SK-MEL-5 (cell line): ENCODE measurements at regions not wholly inside any gene's neighbourhood (a gene's known extent, or its start where the extent isn't known, plus 50 kb on each side); places are given as distances from the start of the nearest gene placed in this dataset.

Experiments
- DNase-seq: peaks from one replicate; pipeline ENCODE4 v3.0.0-alpha.2; 2016; ENCODE audit warnings: low read depth, low spot score
- in situ Hi-C: cut with HindIII; loops from 2 replicates; pipeline ENCODE4 v1.10.0; 2016; ENCODE audit warnings: low sequenced_read_pairs, high pct_unique_total_duplicates, low pct_unique_long_range_greater_than_20kb

DNA sequence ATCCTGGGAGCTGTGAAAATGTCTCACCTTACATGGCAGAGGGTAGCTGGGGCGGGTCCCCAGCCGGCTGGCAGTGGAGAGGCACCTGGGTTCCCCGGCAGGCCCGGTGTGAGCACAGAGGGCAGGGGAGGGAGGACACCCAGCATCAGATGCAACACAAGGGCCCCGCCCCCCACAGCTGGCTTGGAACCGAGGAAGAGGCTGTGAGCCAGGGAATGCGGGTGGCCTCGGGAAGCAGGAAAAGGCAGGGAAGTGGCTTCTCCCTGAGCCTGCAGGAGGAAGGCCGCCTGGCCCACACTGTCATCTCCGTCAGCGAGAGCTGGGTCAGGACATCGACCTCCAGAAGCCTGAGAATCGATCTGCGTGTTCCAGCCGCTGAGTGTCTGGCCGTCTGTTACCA, 87.3 kb downstream of the SIK1 start:
- DNase-seq, result no peak

DNA sequence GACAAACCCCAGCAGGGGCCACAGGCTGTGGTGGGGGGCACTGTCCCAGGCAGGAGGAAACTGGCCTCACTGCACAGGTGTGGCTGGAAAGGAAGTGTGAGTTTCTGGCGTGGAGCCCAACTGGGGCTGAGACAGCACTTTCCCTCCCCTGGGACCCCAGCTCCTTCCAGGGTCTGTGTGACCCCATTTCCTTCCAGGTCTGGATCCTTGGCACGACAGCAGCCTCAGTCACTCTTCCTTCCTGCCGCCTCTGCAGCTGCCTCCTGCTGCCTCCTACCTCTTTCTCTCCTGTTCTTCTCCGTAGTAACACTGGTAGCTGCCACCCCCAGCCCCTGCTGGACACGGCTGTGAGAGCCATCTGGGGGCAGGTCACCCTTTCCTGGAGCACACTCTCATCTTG, 88.0 kb downstream of the SIK1 start:
- DNase-seq, result no peak
- in situ Hi-C loops, result no loop called here

More for the DNA sequence above, 87.3 kb downstream of the SIK1 start:
- in situ Hi-C loops, result no loop called here

DNA sequence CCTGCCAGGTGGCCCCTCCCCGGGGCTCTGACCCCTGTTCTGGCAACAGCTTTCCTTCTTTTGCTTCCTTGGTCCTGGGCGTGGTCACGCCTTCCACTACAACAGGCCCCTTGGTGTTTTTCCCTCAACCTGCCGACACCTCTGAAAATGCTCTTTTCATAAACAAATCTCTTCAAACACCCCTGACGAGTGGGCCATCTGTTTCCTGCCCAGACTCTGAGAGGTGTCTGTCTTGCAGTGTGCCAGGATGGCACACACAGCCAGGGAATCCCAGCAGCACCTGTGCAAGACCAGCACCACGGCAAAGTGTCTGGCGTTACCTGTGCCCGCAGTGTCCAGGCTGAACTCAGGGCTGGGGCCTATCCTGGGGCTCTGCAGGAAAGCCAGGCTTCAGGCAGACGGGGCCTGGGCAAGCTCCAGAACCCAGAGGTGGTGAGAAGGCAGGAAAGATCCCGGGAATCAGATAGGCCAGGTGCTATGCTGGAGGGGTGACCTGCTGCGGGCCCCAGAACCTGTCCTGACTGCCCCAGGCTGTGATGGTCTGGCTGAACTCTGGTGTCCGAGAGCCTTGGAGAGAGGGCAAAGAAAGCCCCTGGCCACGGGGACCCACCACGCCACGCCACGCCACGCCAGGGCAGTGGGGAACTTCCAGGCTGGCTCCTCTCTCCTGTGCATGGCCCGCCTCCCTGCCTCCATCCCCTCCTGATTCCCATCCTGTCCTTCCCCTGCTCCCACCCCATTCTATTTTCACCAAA, 88.9 kb downstream of the SIK1 start:
- DNase-seq, result no peak
- in situ Hi-C loops, result no loop called here

DNA sequence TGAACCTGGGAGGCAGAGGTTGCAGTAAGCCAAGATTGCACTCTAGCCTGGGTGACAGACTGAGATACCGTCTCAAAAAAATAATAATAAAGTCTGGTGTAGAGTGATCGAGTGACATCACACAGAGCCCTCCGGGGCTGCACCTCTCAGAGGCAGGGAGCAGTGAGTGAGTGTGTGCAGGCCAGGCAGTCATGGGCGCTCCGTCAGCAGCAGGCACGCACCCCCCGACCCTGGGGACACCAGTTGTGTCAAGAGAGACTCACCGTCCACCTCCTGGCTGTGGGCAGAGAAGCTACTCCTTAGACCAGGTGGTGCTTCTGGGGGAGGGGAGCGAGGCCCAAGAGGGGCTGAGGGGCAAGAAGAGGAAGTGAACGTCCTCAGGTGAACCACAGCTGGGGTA, 91.8 kb downstream of the SIK1 start:
- in situ Hi-C loops, result no loop called here
- no peak for DNase-seq

DNA sequence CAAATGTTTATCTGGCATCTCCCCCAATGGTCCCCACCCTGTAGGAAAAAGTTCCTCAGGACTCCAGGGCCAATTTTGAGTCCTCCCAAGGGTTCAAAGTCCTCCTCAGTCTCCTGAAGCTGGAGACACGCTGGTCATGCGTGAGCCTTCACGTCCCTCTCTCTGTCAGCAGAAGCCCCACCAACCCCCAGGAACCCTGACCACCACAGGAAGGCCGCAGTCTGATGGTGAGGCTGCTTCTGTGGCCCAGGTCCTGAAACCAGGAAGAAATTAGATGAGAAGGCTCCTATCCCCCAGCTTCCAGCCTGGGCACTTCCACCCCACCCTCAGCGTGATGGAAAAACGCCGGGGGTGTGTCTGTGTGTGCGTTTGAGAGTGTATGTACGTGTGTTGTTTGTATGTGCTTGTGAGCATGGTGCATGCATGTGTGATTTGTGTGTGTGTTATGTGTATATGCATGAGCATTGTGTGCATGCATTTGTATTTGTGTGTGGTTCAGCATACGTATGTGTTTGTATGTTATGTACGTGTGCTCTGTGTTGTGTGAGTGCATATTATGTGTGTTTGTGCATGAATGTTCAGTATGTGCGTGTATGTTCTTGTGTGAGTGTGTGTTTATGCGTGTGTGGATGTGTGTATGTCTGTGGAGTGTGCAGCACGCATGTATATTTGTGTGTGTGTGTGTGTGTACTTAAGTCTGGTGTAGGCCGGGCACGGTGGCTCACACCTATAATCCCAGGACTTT, 92.5 kb downstream of the SIK1 start:
- in situ Hi-C loops, result no loop called here

DNA sequence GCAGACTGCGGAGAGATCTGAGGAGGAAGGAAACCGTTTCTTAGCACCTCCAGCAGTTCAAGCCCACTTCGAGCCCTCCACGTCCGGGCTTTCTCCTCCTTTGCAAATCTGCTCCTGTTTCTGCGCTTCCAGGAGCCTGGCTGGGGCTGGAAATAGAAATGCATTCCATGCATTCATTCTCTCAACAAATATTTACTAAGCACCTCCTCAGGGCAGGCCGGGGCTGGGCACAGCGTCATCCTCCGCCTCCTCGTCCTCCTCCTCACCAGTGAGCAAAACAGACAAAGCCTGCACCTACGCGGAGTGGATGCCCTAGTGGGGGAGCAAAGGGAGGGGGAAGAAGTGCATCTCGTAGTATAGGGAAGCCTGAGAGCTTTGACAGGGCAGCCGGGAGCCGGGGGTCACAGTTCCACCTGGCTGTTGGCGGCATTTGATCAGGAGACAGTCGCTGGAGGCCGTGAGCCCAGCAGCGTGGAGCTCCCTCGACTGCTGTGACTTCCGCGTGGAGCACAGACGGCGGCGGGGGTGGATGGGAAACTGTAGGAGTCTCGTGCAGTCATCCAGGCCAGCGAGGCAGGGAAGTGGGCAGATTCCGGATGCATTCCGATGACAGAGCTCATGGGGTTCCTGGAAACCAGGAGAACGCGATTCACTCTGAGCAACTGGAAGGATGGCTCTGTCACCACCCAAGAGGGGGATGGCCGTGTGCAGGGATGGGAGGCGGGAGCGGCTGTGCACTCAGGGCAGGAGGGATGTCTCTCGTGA, 93.5 kb downstream of the SIK1 start:
- in situ Hi-C loops, result no loop called here
- no peak for DNase-seq

More for the DNA sequence above, 92.5 kb downstream of the SIK1 start:
- DNase-seq, result no peak

DNA sequence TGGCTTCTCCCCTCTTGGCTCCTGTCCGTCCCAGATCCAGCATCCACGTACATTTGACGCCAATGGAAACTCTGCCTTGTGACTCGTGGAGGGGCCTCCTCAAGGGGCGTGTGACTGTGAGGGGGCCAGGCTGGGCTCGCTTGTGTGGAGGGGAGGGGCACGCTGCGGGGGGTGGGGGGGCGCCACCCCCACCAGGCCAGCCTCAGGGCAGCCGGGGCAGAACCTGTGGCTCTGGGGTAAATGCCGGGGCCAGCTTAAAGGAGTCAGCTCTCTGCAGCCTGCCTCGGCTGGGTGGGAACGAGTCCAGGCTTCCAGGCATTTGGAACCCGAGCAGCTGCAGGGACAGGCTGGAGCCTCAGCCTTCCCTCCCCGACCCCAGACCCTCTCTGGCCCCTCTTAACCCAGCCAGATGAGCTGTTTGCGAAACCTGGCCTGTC, 94.1 kb downstream of the SIK1 start:
- no peak for DNase-seq
- in situ Hi-C loops, result no loop called here

DNA sequence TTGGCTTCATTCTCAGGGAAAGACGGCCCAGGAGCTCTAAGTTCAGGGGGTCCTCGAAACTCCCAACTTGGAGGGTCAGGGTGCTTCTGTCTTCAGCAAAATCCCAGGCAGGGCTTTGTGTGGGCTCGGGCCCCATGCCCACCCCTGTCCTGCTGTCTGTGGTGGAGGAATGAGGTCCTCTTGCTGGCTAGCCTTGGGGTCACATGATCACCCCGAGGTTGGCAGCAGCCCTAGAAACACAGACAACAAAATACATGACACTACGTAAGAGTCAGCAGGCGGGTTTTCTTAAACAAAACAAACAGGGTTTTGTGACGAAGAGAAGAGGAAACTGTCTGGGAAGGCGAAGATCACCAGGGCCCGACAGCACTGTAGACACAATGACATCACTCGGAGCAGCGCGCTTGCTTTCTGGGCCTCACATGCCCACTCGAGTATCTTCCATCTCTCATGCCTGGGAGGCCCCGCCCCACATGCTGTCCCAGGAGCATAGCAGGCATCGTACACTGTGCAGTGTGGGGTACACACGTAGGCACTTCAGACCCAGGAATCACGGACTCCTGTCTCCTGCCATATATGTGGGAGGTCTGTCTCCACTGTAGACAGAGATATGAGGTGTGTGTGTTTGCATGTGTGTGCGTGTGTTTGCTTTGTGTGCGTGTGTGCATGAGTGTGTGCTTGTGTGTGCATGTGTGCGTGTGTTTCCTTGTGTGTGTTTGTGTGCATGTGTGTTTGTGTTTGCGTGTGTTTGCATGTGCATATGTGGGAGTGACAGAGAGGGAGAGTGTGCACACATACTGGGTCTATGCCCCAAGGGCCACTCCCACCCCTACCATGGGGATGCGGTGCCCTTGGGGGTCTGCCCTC, 94.7 kb downstream of the SIK1 start:
- DNase-seq, result peak; percentile 93
- in situ Hi-C loops, result no loop called here

DNA sequence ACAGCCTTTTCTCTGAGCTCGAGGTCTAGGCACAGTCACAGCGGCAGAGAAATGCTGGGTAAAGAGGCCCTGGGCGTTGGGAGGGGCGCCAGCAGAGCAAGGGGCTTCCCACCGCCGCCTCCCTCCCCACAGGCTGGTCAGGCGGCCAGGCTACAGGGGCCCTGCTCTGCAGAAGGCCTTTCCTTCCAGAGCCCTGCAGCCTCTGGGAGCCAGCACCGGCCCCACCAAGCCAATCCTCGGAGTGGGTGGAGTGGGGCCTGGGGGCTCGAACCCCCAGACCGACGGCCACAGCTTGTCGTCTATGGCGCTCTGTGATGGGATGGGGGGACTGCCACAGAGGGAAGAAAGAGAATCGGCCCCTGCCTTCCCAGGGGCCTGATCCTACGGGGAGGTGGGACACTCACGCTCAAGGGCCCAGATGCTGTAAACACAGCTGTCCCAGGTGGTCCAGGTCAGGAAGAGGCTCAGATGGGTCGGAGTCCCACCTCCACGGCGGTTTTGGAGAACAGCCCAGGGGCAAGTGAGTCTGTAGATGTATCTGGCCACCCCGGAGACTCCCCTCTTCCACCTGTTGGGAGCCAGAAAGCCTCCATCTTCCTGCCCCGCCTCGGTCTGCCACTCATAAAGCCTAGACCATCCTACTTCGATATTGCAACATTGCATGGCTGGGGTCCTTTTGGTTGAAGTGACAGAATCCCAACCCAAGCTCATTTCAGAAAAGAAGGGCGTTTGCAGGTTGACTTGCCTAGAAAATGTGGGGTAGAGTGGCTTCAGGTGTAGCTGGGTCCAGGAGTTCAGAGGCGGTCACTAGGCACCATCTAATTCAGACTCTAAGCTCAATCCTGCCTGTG, 95.6 kb downstream of the SIK1 start:
- no peak for DNase-seq
- in situ Hi-C loops, result no loop called here

DNA sequence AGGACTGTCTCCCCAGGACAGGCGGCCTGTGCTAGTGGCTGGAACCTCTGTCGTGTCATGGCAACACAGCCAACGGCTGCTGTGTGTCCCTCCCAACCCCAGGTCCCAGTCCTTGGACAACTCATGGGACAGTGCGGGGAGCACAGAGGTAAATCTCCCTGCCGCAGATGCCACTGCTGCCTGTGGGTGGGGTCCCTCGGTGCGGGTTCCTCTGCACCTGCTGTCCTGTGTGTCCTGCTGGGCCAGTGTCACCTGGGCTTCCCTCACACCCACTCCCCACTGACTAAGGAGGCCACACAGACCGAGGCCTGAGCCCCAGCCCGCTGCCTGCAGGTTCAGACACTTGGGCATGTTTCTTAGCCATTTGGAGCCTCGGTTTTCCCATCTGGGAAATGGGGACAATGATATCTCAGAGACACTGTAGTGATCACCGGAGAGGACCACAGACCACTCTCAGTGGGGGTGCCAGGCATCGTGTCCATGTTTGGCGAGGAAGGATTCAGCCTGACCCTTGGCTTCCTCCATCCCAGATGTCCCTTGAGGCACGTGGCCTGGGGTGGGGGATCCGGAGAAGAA, 96.5 kb downstream of the SIK1 start:
- in situ Hi-C loops, result no loop called here

DNA sequence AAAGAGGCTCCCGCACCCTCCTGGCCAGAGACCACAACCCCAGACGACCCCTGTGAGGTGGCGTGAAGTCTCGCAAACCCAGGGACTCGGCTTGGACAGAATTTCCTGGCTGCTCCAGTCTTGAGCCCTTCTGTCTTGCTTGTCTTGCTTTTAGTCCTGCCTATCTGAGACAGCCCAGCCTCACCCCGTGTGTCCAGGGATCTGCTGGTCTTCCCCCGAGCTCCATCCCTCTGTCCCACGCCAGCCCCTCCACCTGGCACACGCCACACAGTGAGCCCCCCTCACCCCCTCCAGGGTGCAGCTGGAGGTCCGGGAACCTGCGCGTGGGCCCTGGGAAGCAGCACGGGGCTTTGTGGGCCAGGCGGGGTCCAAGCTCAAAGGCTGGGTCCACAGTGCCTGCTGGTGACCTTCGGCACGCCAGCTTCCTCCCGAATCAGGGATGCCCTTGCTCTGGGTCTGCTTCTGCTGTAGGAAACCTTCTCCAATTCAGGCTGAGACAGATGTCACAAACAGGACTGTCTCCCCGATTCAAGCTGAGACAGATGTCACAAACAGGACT, 97.1 kb downstream of the SIK1 start:
- in situ Hi-C loops, result no loop called here
- DNase-seq, result no peak

More for the DNA sequence above, 96.5 kb downstream of the SIK1 start:
- DNase-seq, result no peak

DNA sequence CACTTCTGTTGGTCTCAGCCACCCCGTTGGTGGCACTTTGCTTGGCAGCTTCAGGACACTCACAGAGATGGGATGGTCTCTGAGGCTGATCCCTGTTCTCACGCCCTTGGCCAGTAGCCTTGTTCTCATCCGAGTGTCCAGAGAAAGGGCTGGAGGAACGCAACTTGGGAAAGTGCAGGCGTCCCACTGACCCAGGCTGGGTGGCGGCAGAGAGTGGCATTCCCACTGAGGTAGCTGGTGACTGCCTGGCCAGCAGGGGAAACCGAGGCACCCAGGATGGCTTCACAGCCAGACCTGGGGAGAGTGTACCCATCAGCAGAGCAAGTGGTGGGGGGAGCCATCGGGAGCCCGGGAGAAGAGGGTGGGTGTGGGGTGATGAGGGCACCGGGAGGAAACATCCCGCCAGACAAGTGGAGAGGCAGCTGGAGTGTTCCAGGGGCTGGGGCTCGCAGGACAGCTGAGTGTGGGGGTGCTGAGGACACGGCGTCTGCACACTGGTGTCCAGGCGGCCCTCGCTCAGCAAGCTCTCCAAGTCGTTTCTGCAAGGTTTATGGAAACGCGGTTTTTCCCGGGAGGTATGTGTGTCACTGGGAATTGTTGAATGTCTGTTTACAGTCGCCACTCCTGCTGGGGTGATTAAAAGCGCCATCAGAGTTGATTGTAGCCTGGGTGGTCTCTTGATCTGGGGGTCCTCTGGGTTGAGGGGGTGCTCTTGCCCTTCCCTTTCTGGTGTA, 97.8 kb downstream of the SIK1 start:
- in situ Hi-C loops, result no loop called here
- no peak for DNase-seq

DNA sequence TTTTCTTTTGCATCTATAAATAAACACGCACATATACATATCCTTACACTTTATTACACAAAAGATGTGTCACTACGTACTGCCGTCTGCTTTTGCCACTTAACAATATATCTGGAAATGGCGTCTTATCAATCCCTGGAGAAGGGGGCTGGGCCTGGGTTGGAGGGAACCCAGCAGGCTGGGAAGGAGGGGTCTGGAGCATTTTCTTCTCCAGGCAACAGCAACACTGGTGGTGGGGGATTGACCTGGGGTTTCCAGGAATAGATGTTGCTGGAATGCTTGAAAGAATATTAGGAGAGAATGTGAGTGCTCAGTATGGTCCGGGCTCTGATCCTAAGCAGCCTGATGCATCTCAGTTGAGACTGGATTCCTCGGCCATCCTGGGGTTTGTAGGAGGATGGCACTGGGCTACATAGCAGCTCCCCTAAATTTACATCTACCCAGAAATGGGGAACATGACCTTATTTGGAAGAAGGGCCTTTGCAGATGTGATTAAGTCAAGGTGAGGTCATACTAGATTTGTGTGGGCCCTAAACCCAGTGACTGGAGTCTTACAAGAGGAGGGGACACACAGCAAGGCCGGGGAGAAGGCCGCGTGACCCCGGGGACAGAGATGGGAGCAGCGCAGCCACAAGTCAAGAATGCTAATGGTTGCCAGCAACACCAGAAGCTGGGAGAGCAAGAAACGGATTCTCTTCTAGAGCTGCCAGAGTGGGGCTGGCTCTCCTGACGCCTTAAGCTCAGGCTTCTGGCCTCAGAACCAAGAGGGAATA, 98.6 kb downstream of the SIK1 start:
- in situ Hi-C loops, result no loop called here
- DNase-seq, result no peak

DNA sequence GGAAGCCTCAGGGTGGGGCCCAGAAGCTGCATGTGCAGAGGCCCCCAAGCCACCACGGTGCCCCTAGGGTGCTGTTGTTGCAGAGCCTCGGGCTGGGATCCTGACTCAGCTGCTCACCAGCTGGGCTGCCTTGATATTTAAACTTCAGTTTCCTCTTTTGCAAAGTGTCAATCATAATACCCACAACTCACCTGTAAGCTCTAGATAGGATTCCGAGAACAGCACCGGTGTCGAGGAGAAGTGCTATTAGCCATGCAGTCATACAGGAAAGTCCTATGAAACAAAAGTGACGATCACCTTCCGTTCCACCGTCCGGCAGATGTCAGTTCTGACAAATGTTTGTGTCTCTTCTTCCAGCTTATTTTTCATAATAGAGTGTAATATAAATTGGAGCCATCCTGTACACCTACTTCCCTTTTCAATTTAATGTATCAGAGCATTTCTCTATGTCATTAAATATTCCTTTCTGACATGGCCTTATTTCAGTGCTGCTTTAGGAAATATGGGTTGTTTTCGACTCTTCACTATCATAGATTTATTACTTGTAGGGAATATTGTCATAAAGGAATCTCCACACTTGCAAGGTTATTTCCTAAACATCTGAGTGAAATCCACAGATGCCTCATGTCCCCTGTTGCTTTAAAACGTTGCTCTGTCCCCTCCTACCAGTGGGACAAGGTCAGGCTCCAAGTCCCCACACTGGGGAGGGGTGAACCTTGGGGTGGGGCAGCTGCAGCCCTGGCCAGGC, 100.8 kb downstream of the SIK1 start:
- in situ Hi-C loops, result no loop called here
- DNase-seq, result no peak
